ENCODE measurements at regions not wholly inside any gene's neighbourhood (a gene's known extent, or its start where the extent isn't known, plus 50 kb on each side); places are given as distances from the start of the nearest gene placed in this dataset.

DNA sequence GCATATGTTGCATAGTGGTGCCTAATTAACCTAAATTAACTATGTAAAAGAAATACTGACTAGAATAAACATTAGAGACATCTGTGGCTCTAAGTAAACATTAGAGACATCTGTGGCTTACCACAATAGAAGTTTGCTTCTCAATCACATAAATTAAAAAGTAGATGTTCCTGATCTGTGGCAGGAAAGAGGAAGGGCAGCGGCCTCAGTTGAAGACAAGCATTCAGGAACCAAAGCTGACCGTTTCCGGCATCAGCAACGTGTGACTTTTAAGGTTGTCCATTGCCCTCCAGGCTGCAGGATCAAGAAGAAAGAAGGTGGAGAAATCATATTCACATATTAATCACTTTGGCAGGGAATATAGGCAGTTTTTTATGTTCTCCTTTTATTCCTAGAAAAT, 336.3 kb upstream of the TRAM1L1 start:
- no peak for DNase-seq (ENCODE audit: low spot score, unreplicated experiment)
- no peaks in the 10 kb centered on the region for H3K9me3 Mint-ChIP-seq (ENCODE audit: low read depth)
- H3K27ac Mint-ChIP-seq: no peak overlapping the region
- H3K4me3 Mint-ChIP-seq (ENCODE audit: low read depth): no peak overlapping the region
- no peaks in the 10 kb centered on the region for H3K36me3 Mint-ChIP-seq (ENCODE audit: insufficient read depth)
- no peaks in the 10 kb centered on the region for H3K27me3 Mint-ChIP-seq
- H3K4me1 Mint-ChIP-seq (ENCODE audit: low read depth): peaks cover 7% of the 10 kb centered on the region
- TF ChIP-seq, protein P1, sequence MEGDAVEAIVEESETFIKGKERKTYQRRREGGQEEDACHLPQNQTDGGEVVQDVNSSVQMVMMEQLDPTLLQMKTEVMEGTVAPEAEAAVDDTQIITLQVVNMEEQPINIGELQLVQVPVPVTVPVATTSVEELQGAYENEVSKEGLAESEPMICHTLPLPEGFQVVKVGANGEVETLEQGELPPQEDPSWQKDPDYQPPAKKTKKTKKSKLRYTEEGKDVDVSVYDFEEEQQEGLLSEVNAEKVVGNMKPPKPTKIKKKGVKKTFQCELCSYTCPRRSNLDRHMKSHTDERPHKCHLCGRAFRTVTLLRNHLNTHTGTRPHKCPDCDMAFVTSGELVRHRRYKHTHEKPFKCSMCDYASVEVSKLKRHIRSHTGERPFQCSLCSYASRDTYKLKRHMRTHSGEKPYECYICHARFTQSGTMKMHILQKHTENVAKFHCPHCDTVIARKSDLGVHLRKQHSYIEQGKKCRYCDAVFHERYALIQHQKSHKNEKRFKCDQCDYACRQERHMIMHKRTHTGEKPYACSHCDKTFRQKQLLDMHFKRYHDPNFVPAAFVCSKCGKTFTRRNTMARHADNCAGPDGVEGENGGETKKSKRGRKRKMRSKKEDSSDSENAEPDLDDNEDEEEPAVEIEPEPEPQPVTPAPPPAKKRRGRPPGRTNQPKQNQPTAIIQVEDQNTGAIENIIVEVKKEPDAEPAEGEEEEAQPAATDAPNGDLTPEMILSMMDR (IDR thresholded peaks at IDR 0.05; ENCODE audit: unreplicated experiment): no peak

DNA sequence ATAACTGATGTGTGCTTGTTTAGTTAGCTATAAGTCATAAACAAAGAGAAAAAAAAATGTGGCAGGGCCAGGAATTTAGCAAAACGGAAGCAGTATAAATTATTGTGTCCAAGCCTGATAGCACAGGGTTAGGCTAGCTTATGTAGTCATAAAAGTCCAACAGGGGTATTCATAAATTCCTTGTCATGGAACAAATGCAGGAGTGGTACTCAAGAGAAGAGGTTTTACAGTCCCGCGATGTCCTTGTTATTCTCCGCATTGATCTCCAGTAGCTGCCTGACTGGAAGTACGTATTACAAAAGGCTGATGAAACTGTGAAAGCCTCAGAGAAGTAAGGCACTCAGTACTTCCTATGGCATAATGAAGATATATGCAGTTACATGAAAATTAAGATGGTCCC, 336.9 kb upstream of the TRAM1L1 start:
- H3K27me3 Mint-ChIP-seq: no peaks in the 10 kb centered on the region
- no peak overlapping the region for H3K27ac Mint-ChIP-seq
- peaks cover 7% of the 10 kb centered on the region for H3K4me1 Mint-ChIP-seq (ENCODE audit: low read depth)
- DNase-seq (ENCODE audit: low spot score, unreplicated experiment): no peak
- TF ChIP-seq, protein P1 (IDR thresholded peaks at IDR 0.05; ENCODE audit: unreplicated experiment): no peak
- no peaks in the 10 kb centered on the region for H3K36me3 Mint-ChIP-seq (ENCODE audit: insufficient read depth)
- H3K4me3 Mint-ChIP-seq (ENCODE audit: low read depth): no peak overlapping the region
- H3K9me3 Mint-ChIP-seq (ENCODE audit: low read depth): no peaks in the 10 kb centered on the region

- H3K4me1 Mint-ChIP-seq (ENCODE audit: low read depth): peaks cover 2% of the 10 kb centered on the region
- H3K27ac Mint-ChIP-seq: no peak overlapping the region
- H3K27me3 Mint-ChIP-seq: no peaks in the 10 kb centered on the region
- no peaks in the 10 kb centered on the region for H3K9me3 Mint-ChIP-seq (ENCODE audit: low read depth)
- H3K4me3 Mint-ChIP-seq (ENCODE audit: low read depth): no peak overlapping the region
- no peaks in the 10 kb centered on the region for H3K36me3 Mint-ChIP-seq (ENCODE audit: insufficient read depth)
- no peak for DNase-seq (ENCODE audit: low spot score, unreplicated experiment)
- TF ChIP-seq, protein P1 (IDR thresholded peaks at IDR 0.05; ENCODE audit: unreplicated experiment): no peak
These were observed 340.3 kb upstream of the TRAM1L1 start for GRCh38 chr4:117425636-117426035.

DNA sequence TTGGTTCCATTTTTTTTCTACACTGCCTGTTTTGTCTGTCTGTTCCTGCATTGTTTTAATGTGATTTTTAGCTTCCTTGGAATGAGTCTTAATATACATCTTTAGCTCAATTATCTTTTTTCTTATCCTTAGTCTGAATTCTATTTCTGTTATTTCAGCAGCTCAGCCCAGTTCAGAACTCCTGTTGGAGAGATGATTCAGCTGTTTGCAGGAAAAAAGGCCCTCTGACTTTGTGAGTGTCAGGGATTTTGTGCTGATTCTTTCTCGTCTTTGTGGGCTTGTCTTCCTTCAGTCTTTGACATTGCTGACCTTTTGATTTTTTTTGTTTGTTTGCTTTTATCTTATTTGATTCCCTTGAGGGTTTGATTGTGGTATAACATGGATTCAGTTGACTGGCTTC, 343.2 kb upstream of the TRAM1L1 start:
- Mint-ChIP-seq H3K27me3 (no peaks in the 10 kb centered on the region), H3K27ac (no peak overlapping the region), H3K4me1 (ENCODE audit: low read depth) (no peaks in the 10 kb centered on the region), H3K9me3 (ENCODE audit: low read depth) (no peaks in the 10 kb centered on the region), H3K36me3 (ENCODE audit: insufficient read depth) (no peaks in the 10 kb centered on the region), H3K4me3 (ENCODE audit: low read depth) (no peak overlapping the region)
- TF ChIP-seq, protein P1 (IDR thresholded peaks at IDR 0.05; ENCODE audit: unreplicated experiment): no peak
- DNase-seq (ENCODE audit: low spot score, unreplicated experiment): no peak

GRCh38 chr4:117429061-117429460, 343.7 kb upstream of the TRAM1L1 start:
- no peak overlapping the region for H3K27ac Mint-ChIP-seq
- H3K9me3 Mint-ChIP-seq (ENCODE audit: low read depth): no peaks in the 10 kb centered on the region
- H3K36me3 Mint-ChIP-seq (ENCODE audit: insufficient read depth): no peaks in the 10 kb centered on the region
- no peaks in the 10 kb centered on the region for H3K27me3 Mint-ChIP-seq
- H3K4me1 Mint-ChIP-seq (ENCODE audit: low read depth): peaks cover 2% of the 10 kb centered on the region
- no peak for DNase-seq (ENCODE audit: low spot score, unreplicated experiment)
- no peak overlapping the region for H3K4me3 Mint-ChIP-seq (ENCODE audit: low read depth)
- TF ChIP-seq, protein P1 (IDR thresholded peaks at IDR 0.05; ENCODE audit: unreplicated experiment): no peak
